ENCODE measurements at regions not wholly inside any gene's neighbourhood (a gene's known extent, or its start where the extent isn't known, plus 50 kb on each side); places are given as distances from the start of the nearest gene placed in this dataset.

- TF ChIP-seq CTCF (IDR thresholded peaks at IDR 0.05): no peak
These were observed 455.4 kb downstream of the CAAP1 start for GRCh38 chr9:26437056-26437711.

DNA sequence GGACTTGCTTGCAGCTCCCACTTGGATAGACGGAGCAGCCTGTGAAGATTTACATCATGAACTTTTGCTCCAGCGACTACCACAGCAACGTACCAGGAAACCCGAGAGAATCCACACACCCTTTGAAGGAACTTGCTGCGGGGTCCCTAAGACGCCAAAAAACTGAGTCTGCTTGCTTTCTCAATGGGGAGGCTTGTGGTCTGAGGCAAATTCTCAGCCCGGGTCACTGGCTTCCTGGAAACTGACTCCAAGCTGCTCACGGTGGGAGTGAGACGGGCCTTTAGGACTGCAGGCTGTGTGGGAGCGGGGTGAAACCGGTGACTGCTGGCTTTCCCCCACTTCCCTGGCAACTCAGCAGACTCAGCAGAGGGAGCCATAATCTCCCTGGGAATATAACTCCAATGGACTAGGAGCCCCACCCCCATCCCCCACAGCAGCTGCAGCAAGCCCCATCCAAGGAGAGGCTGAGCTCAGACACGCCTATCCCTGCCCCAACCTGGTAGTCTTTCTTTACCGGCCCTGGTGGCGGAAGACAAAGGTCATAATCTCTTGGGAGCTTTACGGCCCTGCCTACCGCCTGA, 466.0 kb downstream of the CAAP1 start:
- no peak for TF ChIP-seq CTCF (IDR thresholded peaks at IDR 0.05)

- TF ChIP-seq CTCF (IDR thresholded peaks at IDR 0.05): no peak
These were observed 474.1 kb downstream of the CAAP1 start for GRCh38 chr9:26418480-26418879.

- no peak for TF ChIP-seq CTCF (IDR thresholded peaks at IDR 0.05)
These were observed 477.1 kb downstream of the CAAP1 start for GRCh38 chr9:26415528-26415927.

- TF ChIP-seq CTCF (IDR thresholded peaks at IDR 0.05): no peak
These were observed 479.0 kb downstream of the CAAP1 start for GRCh38 chr9:26413611-26414010.

DNA sequence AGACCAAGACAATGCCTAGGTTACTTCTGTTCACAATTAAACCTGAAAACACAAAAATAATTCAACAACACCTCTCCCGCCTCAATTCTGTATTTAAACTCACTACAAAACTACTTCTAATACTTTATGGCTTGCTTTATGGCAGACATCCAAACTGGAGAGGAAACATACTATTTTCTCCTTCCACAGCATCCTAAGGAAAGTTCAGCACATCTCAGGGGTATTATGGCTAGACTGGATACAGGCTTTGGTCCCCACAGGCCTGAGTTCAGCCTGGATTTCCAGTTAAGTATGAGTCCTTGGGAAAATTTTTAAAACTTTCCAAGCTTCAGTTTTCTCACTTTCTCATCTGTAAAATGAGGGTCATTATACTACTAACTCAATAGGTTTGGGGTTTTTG, 480.2 kb downstream of the CAAP1 start:
- no peak for TF ChIP-seq CTCF (IDR thresholded peaks at IDR 0.05)

DNA sequence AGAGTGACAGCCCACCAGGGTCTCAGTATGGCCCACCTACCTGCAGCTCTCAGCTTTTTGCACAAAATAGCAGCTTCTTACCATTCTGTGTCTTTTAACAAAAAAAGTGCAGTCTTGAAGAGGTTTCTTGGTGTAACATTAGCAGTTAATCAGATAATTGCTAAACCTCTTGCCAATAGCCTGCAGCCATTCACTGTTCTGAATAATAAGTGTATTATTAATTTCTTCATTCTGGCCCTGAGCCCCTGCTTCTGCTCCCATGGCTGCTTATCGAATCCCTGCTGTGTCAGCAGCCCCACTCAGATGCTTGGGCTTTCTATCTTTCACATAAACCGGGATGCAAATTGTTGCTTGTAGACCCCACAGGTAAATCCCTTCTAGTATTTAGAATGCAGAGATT, 485.9 kb downstream of the CAAP1 start:
- TF ChIP-seq CTCF (IDR thresholded peaks at IDR 0.05): no peak

- TF ChIP-seq CTCF (IDR thresholded peaks at IDR 0.05): no peak
These were observed 493.0 kb downstream of the CAAP1 start for GRCh38 chr9:26399556-26399955.
